Skin of body (tissue), 1 donor: ENCODE measurements at regions not wholly inside any gene's neighbourhood (a gene's known extent, or its start where the extent isn't known, plus 50 kb on each side); places are given as distances from the start of the nearest gene placed in this dataset.
"Not testable (repeated sequence)": the region's sequence is repeated elsewhere in the genome, so short reads cannot be mapped to it uniquely, and the experiment has no call there.

ENCODE experiments used
- DNase-seq: peaks from one replicate; lab custom pipeline; 2025; lab: John Stamatoyannopoulos, UW

DNA sequence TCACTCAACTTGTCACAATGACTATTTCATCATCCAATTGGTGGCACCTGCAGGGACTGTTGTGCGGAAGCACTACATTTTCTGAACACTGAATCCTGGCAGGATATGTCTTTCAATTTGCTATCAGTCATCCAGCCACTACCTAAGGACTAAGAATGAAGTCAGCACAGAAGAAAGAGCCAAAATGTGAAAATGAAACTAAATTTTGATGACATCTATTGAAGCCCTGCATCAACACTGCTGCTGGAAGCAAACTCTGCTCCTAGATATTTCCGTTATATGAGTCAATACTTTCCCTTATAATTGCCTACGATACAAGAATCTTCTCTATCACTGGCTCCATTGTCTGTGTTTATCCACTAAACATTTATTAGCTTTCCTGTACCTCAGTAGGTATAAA, 917.9 kb downstream of the RAPGEF2 start:
- no peak for DNase-seq

DNA sequence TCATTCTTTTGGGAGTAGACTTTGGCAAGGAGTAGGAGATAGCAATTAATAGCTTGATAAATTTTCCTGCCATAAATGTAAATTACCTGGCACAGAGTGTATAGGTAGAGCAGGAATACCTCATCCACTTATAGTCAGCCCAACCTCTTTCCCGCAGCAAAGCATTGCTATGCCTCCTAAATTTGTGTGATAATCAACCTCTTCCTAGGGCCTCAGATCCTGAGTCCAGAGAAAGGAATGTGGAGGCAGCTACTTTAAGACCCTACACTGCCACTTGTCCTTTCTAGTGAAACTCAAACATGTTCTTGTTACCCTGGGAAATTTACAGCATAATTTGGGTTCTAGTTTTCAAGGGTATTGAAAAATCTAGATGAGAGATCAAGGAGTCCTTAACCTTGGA, 919.0 kb downstream of the RAPGEF2 start:
- no peak for DNase-seq

DNA sequence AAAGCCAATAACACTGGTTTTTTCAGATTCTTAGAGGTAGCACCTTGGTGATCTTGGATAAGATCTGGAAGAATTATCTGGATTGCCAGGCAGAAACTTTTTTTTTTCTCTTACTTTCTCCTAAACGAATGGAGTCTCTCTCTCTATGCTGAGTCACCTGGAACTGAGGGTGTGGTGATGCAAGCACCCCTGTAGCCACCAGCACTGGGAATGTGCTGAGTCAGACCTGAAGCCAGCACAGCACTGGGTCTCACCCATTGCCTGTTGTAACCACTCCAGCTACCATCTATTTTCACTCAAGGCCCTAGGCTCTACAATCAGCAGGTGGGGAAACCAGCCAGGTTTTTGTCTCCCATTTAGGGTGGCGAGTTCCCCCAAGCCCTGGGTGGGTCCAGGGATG, 923.8 kb downstream of the RAPGEF2 start:
- no peak for DNase-seq

DNA sequence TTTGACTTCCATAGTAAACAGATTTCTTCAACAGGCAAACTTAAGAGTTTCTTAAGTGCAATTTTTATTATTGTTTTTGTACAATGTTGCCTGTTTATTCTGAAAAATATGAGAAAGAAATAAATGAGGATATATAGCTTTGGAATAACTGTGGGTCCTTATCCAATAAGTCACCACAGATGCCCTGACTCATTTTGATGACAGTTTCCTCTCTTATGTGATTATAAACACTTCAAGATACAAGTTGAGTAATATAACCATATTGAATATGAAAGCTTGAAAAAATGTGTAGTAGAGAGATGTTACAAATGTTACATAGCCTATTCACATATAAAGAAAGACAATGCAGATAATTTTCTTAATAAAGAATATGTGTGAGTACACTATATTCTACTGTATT, 931.6 kb downstream of the RAPGEF2 start:
- DNase-seq, result no peak

DNA sequence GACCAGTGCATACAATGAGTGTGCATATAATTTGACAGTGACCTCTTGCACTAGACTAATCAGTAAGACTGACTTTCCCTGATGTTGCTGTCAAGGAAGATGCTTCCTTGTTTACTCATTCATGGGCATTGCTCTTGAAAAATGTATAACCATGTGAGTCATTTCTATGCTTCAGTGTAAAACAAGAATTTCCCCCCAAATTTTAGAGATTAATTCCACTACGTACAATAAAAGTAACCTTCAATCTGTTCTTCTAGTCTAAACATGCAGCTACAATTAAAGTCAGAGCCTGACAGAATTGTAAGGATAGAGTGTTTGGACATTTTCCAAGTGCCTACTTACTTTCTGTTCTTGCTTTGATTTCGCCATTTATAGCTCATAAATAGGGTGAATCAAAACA, 935.7 kb downstream of the RAPGEF2 start:
- DNase-seq, result no peak

DNA sequence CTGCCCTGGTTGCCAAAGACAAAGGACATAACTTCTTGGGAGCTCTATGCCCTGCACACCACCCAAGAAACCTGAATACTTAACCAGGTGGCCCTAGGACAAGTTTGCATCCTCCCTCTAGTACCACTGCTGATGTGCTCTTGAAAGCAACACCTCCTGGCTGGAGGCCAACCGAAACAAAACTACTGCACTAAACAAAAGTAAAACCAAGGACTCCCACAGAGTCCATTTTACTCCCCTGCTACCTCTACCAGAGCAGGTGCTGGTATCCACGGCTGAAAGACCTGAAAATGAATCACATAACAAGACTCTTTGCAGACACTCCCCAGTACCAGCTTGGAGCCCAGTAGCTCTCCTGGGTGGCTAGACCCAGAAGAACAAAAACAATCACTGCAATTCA, 941.8 kb downstream of the RAPGEF2 start:
- DNase-seq, result no peak

DNA sequence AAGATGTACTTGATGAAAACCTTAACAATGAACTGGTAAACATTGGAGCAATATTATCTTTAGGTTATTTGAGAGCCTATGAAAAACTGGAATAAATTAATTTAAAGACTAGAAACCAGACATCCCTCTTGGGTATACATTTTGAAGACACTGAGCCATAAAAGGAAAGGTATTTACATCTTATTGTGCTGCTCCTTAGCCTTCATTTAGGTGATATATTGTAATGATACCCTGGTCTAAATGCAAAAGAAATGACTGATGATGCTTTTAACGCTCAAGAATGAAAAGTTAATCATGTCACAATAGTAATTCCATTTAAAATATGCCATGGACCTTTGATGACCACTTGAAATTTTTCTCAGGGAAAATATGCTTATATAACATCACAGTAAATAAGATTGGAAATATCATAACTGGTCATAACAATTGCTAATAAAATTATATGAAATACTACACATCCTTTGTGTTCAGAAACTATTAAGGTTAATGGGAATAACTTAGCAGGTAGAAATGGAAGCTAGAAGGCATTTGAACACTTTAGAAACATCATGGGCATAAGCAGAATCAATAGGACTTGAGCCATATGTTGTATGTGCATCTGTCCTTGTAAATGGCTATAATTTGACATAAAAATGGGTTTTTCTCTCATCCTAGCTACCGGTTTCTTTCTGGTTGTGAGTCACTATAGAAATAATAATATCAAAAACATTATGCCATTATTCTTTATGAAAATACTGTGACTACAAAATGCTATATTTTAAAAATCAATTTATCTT, 979.7 kb downstream of the RAPGEF2 start:
- no peak for DNase-seq

DNA sequence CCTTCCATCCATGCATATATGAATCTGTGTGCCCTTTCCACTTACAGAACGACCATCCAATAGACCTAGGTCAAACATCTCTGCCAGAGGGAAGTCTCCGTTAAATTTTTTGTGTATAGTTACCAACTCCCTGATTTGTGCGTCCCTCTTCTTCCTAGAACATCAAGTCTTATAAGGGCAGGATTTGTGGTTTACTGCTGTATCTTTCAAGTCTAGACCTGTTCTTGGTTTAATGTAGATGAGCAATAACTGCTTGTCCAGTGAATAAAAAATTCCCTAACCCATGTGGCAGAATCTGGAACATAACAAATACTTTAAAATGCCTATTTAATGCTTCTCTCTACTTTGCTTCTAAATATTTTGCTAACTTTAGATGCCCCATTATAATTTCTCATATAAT, 988.8 kb downstream of the RAPGEF2 start:
- DNase-seq, result no peak

DNA sequence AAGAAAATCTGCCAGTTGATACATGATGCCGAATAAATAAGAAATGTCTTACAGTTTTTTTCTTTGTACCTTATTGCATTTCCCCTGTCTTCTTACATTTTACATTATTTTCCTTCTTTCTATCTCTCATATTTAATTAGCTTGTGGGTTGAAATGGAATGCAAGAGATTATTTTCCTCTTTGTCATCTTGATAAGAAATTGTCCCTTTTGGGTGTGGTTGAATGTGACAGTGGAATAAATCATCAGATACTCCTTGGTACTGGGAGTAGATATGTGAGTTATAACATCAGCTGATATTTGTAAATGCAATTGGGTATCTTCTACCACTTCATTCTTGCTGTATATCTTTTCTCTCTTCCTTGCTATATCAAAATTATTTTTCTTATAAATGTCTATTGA, 997.4 kb downstream of the RAPGEF2 start:
- DNase-seq, result no peak

DNA sequence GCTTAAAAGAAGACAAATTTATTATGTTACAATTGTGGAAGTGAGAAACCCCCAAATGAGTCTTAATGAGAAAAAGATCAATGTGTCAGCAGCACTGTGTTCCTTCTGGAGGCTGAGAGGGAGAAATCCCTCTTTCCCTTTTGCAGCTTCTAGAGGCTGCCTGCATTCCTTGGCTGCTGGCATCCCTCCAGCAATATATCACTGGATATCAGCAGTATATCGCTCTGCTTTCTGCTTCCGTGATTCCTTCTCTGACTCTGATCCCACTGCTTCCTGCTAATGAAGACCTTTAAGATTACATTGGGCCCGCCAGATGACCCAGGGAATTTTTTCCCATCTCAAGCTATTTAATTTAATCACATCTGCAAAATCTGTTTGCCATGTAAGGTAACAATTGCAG, 1008.0 kb downstream of the RAPGEF2 start:
- DNase-seq, result no peak

DNA sequence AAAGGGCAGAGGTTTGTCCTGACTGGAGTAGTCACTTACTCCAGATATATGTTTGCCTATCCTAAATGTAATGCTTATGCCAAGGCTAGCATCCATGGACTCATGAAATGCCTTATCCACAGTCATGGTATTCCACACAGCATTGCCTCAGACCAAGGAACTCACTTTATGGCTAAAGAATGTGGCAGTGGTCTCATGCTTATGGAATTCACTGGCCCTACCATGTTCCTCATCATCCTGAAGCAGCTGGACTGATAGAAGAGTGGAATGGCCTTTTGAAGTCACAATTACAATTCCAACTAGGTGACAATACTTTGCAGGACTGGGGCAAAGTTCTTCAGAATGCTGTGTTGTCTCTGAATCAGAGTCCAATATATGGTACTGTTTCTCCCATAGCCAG, 1014.8 kb downstream of the RAPGEF2 start:
- DNase-seq, result no peak

DNA sequence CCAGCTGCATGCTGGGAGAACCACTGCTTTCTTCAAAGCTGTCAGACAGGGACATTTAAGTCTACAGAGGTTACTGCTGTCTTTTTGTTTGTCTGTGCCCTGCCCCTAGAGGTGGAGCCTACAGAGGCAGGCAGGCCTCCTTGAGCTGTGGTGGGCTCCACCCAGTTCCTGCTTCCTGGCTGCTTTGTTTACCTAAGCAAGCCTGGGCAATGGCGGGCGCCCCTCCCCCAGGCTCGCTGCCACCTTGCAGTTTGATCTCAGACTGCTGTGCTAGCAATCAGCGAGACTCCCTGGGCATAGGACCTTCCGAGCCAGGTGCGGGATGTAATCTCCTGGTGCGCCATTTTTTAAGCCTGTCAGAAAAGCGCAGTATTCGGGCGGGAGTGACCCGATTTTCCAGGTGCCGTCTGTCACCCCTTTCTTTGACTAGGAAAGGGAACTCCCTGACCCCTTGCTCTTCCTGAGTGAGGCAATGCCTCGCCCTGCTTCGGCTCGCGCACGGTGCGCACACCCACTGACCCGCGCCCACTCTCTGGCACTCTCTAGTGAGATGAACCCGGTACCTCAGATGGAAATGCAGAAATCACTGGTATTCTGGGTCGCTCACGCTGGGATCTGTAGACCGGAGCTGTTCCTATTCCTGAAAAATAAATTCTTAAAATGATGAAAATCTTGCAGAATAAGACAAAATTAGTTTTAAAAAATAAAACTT, 1022.9 kb downstream of the RAPGEF2 start:
- not testable (repeated sequence) for DNase-seq

DNA sequence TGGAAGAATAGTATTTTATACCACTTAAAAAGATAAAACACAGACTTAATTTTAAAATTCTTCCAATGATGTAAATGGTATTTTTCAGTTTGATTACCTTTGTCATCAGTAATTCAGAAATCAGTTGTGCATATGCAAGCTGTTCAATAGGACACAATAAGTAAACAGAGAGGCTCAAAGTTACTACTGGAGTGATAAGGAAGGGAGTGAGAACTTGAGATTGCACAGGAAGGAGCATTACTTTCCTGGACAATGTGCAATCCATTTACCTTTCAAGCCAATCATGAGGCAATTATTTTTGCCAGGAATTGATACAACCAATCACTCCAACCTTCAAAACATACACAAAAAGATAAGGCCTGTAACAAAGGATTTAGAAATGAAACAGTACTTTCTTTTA, 1024.3 kb downstream of the RAPGEF2 start:
- DNase-seq, result no peak

DNA sequence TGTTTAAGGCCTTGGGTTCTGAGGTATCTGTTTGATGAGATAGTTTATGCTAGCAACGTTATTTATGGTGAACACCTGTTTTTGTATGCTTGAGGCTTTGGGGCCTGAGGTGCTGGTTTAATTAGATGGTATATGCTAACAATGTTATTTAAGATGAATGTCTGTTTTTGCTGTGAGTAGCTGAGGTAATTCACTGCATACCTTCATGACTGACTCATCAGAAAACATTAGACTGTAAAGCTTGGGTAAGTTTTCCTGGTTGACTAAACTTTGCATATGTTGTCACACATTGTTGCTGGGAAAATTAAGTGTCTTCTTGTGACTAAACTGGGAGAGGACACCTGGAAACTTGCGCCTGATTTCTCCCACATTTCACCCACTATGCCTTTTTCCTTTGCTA, 1026.6 kb downstream of the RAPGEF2 start:
- DNase-seq, result no peak

DNA sequence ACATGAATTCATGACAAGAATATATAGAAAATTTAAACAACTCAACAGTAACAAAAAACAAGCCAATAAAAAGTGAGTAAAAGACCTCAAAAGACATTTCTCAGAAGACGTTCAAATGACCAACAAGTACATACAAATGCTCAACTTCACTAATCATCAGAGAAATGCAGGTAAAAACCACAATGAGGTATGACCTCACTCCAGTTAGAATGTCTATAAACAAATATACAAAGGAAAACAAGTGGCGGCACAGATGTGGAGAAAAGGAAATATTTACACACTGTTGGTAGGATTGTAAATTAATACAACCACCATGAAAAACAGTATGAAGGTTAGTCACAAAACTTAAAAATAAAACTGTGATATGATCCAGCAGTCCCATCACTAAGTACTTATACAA, 1033.1 kb downstream of the RAPGEF2 start:
- DNase-seq, result no peak

DNA sequence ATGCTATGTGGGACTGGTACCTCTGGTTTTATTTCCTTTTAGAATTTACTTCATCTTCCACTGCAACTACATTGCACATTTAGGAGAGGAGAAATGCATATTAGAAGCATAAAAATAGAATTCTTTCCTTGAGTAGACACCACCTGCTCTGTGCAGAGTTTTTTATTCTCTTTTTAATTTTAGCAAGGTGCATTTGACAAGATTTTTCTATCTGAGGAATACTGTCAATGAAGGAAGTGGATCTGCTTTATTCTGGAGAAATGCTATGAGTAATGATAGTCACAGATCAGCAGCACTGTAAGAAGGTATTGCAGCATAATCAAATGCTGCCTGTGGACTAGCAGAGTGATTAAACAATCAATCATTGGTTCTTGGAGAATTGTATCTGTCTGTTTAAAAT, 1038.3 kb downstream of the RAPGEF2 start:
- DNase-seq, result no peak

DNA sequence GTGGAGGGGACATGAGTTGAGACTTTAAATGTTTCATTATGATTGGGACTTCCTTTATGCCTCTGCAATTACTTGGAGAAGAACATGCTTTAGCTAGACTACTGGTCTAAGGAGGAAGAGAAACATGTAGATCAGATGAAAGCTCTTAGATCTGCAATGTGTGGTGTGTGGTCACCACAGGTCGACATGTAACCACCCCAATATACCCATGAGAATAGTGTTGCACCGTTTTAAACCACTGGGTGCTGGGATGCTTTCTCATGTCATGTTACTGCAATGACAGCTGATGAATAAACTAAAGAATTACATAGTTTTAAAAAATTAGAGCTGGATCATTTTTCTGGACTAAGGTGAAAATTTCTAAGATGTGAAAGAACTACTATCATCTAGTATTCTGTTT, 1039.7 kb downstream of the RAPGEF2 start:
- DNase-seq, result no peak

DNA sequence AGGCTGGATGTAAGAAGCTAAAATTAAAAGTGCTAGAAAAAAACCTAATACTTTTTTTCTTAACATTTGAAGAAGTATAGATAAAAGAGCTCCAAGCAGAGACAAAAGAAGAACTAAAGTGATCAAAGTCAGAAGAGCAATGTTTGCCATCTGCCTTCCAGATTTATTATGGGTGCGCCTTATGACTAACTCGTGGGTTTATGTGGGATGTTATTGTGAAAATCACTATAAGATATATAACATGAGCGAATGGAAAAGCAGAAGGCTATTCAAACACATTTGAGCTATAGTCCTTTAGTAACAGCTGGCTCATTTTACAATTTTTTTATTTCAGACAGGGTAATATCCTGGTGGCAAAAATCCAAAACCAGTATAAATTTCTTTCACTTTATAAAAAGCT, 1040.7 kb downstream of the RAPGEF2 start:
- peak; percentile 86 for DNase-seq

DNA sequence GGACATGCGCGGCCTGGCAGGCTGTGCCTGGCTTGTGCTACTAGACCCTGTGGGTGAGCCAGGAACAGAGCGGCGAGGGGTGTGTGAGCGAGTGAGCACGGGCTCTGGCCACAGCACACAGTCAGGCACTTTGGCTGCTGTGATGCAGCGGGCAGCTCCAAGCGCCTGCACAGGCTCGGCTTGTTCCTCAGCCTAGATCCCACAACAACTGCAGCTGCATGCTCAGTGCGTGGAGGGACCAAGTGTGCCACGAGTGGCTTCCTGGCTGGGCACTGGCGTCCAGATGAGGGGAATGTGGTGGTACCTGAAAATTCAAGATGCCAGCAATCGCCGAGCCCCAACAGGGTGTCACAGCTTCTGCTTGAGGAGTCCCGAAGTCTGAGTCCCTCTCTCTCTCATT, 1056.6 kb downstream of the RAPGEF2 start:
- no peak for DNase-seq

DNA sequence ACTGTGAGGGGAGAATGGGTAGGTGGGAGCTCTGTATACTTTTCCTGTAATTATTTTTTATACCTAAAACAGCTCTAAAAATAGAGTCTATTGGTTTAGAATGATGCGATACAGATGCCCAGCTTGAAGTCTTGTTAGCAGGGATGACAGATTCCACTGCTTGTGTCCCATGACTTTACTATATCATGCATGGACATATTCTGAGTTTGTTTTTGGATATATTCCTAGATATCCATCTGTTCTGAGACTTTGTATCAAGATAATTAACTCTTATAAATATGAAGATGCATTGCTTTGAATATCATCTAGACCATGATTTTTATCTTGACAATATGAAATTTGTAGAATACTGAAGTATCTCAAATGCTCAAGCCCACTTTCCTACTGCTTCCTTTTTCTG, 1058.1 kb downstream of the RAPGEF2 start:
- no peak for DNase-seq

DNA sequence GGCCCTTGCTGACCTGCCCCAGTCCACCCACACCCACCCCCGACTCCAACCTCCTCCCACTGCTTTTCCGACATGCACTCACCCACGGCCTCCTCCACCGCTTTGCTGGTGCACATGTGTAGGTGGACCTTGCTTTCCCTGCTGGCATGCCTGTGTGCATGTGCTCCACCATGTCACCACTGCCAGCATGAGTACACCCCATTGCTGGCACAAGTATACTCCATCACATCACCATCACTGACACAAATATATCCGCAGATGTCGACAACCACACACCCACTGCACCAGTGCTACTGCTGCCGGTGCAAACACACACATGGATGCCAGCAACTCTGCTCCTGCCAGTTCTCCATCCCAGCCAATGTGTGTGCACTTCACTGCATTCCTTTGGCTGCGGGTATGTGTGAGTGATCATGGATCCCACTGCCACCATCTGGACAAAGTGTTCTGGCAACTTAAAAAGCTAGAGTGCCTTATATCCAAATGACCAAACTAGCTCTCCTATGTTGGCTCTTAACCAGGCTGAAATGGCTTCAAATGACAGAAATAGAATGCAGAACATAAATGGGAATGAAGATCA, 1072.3 kb downstream of the RAPGEF2 start:
- DNase-seq, result no peak

DNA sequence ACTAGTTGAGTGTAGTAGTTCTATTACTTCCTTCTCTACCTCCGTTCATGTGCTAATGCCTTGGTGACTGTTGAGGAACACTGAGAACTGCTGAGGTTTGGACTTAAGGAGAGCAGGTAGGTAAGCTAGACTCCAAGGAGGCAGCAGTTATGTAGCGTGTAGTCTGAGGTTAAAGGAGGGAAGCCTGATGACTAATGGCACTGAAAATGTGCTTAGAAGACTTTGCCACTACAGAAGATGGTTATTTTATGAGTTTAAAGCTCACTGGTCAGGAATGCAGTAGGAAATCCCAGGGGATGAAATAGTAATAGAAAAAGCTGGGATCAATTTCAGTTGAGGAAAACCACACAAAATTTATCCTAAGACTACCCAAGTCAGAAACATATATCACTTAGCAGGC, 1077.3 kb downstream of the RAPGEF2 start:
- DNase-seq, result peak; percentile 2

DNA sequence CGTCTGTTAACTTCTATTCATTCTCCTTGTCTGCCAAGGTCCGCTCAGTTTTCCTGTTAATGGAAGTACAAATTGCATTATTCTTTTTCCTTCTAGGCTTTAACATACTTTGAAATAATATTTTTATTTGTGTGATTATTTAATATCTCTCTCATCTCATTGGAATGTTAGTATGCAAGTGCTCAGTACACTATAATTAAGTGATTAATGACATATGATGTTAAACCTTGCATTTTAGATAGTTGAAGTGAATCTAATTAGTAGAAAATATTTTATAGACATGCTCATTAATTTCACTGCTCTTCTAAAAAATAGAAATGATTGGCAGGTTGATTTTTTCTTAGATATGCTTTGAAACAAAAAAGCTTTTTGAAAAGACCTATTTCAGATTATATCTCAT, 1079.8 kb downstream of the RAPGEF2 start:
- no peak for DNase-seq
